ENCODE measurements at regions not wholly inside any gene's neighbourhood (a gene's known extent, or its start where the extent isn't known, plus 50 kb on each side); places are given as distances from the start of the nearest gene placed in this dataset.
A peak's percentile ranks its signal among the peaks of the same experiment; 100 is the strongest.
"Not testable (repeated sequence)": the region's sequence is repeated elsewhere in the genome, so short reads cannot be mapped to it uniquely, and the experiment has no call there.

DNA sequence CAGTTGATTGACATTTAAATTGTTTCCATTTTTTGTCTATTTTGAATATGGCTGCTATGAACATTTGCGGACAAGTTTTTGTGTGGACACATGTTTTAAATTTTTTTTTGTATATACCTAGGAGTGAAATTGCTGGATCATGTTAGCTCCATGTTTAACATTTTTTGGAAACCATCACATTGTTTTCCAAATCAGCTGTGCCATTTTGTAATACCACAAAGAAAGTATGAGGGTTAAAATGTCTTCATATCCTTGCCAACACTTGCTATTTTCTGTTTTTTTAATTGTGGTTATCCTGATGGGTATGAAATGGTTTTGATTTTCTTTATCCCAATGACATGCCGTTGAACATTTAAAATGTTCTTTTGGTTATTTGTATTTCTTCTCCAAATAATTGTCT is 52.1 kb downstream of the CARTPT start:
- no peak for DNase-seq

DNA sequence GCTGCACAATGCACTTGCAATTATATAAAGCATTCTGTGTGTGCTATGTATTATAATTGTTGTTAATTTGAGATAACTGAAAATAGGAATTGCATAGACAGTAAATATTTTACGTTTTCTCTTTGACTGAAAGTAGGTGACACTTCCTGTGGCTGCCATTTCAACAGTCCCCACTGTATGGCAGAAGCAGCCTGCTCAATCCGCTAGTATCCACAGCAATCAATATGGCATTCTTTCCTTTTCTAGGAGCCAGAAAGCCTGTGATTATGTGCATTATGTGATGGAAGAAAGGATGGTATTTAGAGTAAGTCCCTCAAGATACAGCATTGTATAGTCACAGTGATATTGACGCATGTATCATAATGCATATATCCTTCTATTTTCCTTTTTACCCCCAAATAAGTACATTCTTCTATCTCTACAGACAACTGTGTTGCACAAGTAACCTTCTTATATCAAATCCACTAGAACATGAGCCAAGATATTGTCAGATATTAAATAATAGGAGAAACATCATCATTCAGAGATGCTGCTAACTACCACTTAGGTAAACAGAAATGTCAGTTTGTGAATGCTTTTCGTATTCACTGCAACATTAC is 59.7 kb downstream of the CARTPT start:
- peak; percentile 36 for DNase-seq

DNA sequence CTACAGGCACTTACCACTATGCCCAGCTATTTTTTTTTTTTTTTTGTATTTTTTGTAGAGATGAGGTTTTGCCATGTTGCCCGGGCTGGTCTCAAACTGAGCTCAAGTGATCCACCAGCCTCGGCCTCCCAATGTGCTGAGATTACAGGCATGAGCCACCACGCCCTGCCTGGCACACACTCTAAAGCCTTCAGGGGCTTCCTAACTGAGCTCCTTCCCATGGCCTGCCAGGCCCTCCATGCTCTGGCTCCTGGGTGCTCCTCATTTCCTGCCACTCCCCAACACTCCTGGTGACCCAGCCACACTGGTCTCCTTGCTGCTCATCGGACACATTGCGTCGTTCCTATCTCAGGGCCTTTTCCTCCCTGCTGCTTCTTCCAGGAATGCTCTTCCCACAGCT is 61.5 kb downstream of the CARTPT start:
- DNase-seq: no peak

DNA sequence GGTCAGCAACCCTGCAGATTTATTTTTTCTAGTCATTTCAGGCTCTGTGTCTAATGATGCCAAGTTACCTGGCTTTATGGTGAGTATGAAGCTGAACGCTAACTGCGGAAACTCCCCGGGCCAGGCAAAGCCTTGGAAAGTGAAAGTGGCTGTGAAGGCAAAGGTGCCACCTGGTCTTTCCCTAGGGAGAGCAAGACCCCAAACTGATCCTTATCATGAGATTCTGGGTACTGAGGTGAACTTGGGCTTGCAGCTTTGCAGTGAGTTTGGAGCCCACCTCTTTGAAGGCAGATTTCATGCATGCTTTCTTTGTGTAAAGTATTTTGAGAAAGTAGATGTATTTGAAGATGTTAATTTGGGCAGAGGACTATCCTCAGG is 63.3 kb downstream of the CARTPT start:
- no peak for DNase-seq

- DNase-seq: peak; percentile 73
Observed at GRCh38 chr5:71782771-71783770, 64.0 kb downstream of the CARTPT start.

GRCh38 chr5:71783891-71784290 is 64.8 kb downstream of the CARTPT start:
- no peak for DNase-seq

GRCh38 chr5:71786337-71787055 is 67.4 kb downstream of the CARTPT start:
- DNase-seq: no peak

- DNase-seq: no peak
Observed at GRCh38 chr5:71788794-71789193, 69.7 kb downstream of the CARTPT start.

DNA sequence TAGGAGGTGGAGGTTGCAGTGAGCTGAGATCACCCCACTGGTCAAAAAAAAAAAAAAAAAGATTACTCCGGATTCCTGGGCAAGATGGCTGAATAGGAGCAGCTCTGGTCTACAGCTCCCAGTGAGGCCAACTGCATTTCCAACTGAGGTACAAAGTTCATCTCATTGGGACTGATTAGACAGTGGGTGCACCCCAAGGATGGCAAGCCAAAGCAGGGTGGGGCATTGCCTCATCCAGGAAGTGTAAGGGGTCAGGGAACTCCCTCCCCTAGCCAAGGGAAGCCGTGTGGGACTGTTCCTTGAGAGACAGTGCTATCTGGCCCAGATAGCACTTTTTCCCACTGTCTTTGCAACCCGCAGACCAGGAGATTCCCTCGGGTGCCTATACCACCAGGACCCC is 70.7 kb downstream of the CARTPT start:
- no peak for DNase-seq

GRCh38 chr5:71790433-71790832 is 71.4 kb downstream of the CARTPT start:
- DNase-seq: no peak

DNA sequence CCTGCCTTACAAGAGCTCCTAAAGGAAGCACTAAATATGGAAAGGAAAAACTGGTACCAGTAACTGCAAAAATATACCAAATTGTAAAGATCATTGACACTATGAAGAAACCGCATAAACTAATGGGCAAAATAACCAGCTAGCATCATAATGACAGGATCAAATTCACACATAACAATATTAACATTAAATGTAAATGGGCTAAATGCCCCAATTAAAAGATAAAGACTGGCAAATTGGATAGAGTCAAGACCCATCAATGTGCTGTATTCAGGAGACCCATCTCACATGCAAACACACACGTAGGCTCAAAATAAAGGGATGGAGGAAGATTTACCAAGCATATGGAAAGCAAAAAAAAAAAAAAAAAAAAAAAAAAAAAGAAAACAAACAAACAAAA is 73.0 kb downstream of the CARTPT start:
- not testable (repeated sequence) for DNase-seq

DNA sequence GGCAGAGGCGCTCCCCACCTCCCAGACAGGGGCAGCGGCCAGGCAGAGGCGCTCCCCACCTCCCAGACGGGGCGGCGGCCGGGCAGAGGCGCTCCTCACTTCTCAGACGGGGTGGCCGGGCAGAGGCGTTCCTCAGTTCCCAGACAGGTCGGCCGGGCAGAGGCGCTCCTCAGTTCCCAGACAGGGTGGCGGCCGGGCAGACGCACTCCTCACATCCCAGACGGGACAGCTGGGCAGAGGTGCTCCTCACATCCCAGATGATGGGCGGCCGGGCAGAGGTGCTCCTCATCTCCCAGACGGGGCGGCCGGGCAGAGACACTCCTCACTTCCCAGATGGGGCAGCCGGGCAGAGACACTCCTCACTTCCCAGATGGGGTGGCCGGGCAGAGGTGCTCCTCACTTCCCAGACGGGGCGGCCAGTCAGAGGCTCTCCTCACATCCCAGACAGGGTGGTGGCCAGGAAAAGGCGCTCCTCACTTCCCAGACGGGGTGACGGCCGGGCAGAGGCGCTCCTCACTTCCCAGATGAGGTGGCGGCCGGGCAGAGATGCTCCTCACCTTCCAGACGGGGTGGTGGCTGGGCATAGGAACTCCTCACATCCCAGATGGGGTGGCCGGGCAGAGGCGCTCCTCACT is 75.1 kb downstream of the CARTPT start:
- no peak for DNase-seq

GRCh38 chr5:71802673-71803072 is 83.6 kb downstream of the CARTPT start:
- no peak for DNase-seq

- DNase-seq: no peak
Observed at GRCh38 chr5:71806711-71807110, 87.6 kb downstream of the CARTPT start.

DNA sequence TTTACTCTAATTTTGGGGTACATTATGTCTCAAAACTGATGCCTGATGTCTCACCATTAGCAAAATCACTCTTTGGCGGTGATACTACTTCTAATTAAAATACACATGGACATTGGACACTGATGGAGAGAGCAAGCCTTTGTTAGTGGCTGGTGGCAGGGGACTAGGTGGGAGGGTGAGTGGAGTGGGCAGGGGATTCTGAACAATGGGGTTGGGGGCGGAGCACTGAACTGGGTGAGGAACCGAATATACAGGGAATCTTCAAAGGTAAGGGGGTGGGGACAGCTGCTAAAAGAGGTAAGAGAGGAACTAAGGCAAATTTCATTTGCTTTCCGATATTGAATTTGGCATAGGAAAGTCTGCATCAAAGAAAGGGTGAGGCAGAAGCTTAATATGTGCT is 88.8 kb downstream of the CARTPT start:
- no peak for DNase-seq

- DNase-seq: no peak
Observed at GRCh38 chr5:71809446-71809845, 90.4 kb downstream of the CARTPT start.

- no peak for DNase-seq
Observed at GRCh38 chr5:71810023-71810422, 90.9 kb downstream of the CARTPT start.

DNA sequence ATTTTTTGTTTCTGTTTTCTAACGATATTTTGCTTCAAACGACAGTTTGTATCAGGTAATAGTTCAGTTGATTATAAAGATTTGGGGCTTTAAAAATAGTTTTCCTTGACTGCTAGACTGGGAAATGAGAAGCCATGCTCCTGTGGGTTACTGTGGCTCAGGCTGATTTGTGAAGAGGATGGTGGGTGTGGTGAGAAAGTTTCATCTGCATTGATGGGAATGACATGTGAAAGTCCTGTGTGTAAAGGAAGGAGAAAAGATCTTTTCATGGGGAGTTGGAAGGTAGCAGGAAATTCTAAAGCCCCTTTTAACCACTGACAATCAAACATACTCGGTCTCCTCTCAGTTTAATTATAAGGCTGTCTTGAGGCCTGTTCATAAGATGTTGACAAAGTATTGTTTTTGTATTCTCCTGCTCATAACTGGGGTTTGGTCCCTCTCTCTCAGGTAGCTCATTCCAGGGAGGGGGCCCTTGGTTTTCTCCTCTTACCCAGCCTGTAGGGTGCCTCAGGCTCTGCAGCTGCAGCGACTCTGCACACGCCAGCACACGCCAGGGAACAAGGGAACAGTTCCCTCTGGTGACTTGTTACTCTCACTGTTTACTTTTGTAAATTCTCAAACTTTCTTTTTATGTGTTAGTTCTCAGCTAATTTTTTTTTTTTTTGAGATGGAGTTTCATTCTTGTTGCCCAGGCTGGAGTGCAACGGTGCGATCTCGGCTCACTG is 91.6 kb downstream of the CARTPT start:
- DNase-seq: no peak

DNA sequence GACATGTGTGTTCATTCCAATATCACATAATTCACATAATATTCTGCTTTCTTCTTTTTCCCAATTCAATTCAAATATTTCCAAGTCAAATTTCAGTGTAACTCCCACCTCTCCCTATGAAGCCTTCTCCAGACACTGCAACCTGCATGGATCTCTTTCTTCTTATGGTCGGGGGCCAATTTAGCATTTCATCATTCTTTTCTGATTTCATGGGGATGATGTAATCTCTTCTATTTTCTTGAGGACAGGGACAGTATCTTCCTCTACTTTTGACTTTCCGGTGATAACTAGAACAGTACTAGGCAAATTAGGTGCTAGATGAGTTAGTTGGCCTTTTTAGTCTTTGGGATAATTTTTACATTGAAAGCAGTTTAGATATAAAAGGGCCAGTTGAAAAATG is 92.7 kb downstream of the CARTPT start:
- DNase-seq: no peak

- no peak for DNase-seq
Observed at GRCh38 chr5:71816307-71816706, 97.2 kb downstream of the CARTPT start.

GRCh38 chr5:71817891-71818290 is 98.8 kb downstream of the CARTPT start:
- DNase-seq: no peak

GRCh38 chr5:71821029-71821428 is 102.0 kb downstream of the CARTPT start:
- no peak for DNase-seq

DNA sequence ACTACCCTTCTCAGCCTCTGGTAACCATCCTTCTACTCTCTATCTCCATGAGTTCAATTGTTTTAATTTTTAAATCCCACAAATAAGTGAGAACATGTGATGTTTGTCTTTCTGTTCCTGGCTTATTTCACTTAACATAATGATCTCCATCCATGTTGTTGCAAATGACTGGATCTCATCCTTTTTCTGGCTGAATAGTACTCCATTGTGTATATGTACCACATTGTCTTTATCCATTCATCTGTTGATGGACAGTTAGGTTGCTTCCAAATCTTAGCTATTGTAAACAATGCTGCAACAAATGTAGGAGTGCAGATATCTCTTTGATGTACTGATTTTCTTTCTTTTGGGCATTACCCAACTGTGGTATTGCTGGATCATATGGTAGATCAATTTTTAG is 103.0 kb downstream of the CARTPT start:
- DNase-seq: not testable (repeated sequence)
